HL-60 (cell line): ENCODE measurements at regions not wholly inside any gene's neighbourhood (a gene's known extent, or its start where the extent isn't known, plus 50 kb on each side); places are given as distances from the start of the nearest gene placed in this dataset.

Source experiments
- DNase-seq, 2 experiments: peaks; one replicate each; pipeline ENCODE4 v3.0.0-alpha.2; 2010 to 2020; ENCODE audit warnings: low read depth in 1 of 2, low spot score in 1 of 2
- H3K27ac ChIP-seq: fragments of 250-450 bp; sonication (Bioruptor Pico); replicated peaks from 2 replicates; pipeline ENCODE4 v1.5.1; 2020; ENCODE audit warnings: mild to moderate bottlenecking, moderate library complexity
- H3K27me3 ChIP-seq: fragments of 250-450 bp; sonication (Bioruptor Pico); 2 replicates; pipeline ENCODE4 v1.5.1; 2021; ENCODE audit warnings: mild to moderate bottlenecking, moderate library complexity; ENCODE audit not compliant: insufficient read depth, poor library complexity, severe bottlenecking
- H3K4me3 ChIP-seq: replicated peaks from 2 replicates; pipeline ENCODE4 v1.5.1; 2011; ENCODE audit warnings: mild to moderate bottlenecking, control low read depth, low read length; ENCODE audit not compliant: insufficient read depth
- GABPA ChIP-seq: IDR thresholded peaks from 2 replicates; pipeline ENCODE4 v1.6.1; 2012; ENCODE audit warnings: low read depth
- POLR2AphosphoS5 ChIP-seq: IDR thresholded peaks from 2 replicates; pipeline ENCODE4 v1.6.1; 2012; ENCODE audit warnings: low read depth
- SPI1 ChIP-seq: IDR thresholded peaks from 2 replicates; pipeline ENCODE4 v1.6.1; 2012; ENCODE audit warnings: low read depth, mild to moderate bottlenecking, borderline replicate concordance
- TF ChIP-seq, protein P1 (sequence below): IDR thresholded peaks from 2 replicates; pipeline ENCODE4 v1.6.1; 2012; ENCODE audit warnings: low read depth; ENCODE audit not compliant: insufficient replicate concordance
- TF ChIP-seq, protein P2 (sequence below): IDR thresholded peaks from one replicate; pipeline ENCODE4 v1.5.1; 2011; ENCODE audit warnings: low read length, control low read depth, inconsistent platforms; ENCODE audit not compliant: insufficient read depth

DNA sequence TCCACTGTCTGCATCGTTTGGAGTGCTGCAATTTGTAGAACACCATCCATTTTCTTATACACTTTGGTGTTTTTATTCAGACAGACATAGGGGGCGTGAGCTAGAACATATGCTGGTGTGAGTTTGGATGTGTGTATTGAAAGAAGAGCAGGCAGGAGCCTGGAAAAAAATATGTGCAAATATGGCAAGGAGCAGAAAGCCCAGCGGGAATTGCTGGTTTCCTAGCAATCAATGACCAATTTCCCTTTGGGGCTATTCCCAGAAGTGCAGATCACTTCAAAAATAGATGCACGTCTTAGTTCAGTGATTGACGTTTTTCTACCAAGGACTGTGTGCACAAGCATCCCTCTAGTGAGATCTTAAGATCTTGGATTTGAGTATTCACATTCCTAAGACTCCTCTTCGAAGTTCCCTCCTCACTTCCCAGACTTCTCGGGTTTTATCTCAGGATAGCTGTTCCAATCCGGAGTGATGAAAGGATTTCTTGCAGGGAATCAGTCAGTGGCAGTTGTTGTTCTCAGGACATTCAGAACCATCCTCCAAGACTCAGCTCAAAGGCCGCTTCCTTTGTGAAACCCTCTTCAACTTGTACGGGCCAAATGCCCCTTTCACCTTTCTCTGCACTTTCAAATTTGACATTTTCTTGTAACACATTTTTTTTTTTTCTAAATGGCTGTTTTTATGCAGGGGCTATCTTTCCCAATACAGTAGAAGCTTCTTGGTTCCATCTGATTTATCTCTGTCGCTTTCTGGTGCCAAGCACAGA is 268.7 kb upstream of the ASIC2 start:
- H3K4me3 ChIP-seq = no peak overlapping the region
- TF ChIP-seq SPI1 = no peak
- TF ChIP-seq POLR2AphosphoS5 = no peak
- TF ChIP-seq, protein P1, sequence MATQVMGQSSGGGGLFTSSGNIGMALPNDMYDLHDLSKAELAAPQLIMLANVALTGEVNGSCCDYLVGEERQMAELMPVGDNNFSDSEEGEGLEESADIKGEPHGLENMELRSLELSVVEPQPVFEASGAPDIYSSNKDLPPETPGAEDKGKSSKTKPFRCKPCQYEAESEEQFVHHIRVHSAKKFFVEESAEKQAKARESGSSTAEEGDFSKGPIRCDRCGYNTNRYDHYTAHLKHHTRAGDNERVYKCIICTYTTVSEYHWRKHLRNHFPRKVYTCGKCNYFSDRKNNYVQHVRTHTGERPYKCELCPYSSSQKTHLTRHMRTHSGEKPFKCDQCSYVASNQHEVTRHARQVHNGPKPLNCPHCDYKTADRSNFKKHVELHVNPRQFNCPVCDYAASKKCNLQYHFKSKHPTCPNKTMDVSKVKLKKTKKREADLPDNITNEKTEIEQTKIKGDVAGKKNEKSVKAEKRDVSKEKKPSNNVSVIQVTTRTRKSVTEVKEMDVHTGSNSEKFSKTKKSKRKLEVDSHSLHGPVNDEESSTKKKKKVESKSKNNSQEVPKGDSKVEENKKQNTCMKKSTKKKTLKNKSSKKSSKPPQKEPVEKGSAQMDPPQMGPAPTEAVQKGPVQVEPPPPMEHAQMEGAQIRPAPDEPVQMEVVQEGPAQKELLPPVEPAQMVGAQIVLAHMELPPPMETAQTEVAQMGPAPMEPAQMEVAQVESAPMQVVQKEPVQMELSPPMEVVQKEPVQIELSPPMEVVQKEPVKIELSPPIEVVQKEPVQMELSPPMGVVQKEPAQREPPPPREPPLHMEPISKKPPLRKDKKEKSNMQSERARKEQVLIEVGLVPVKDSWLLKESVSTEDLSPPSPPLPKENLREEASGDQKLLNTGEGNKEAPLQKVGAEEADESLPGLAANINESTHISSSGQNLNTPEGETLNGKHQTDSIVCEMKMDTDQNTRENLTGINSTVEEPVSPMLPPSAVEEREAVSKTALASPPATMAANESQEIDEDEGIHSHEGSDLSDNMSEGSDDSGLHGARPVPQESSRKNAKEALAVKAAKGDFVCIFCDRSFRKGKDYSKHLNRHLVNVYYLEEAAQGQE = no peak
- TF ChIP-seq, protein P2, sequence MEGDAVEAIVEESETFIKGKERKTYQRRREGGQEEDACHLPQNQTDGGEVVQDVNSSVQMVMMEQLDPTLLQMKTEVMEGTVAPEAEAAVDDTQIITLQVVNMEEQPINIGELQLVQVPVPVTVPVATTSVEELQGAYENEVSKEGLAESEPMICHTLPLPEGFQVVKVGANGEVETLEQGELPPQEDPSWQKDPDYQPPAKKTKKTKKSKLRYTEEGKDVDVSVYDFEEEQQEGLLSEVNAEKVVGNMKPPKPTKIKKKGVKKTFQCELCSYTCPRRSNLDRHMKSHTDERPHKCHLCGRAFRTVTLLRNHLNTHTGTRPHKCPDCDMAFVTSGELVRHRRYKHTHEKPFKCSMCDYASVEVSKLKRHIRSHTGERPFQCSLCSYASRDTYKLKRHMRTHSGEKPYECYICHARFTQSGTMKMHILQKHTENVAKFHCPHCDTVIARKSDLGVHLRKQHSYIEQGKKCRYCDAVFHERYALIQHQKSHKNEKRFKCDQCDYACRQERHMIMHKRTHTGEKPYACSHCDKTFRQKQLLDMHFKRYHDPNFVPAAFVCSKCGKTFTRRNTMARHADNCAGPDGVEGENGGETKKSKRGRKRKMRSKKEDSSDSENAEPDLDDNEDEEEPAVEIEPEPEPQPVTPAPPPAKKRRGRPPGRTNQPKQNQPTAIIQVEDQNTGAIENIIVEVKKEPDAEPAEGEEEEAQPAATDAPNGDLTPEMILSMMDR = no peak
- TF ChIP-seq GABPA = no peak
- no peak for DNase-seq

DNA sequence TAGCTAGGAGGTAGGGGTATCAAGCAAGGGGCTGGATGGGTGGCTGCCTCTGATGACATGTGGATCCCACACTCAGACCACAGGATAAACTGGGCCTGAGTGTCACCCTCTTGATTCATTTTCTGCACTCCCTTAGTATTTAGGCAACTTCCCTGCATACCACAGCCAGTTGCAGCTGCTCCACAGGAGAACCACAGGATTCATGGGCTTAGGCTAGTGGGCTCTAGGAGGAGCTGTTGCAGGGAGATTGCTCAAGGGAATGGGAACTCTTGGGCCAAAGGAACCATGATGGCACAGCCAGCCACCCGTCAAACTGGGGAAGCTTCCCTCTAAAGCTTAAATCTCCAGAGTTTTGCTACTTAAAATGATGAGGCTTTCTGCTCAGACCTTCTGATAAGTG is 269.7 kb upstream of the ASIC2 start:
- no peak for DNase-seq
- Histone ChIP-seq H3K4me3 (no peak overlapping the region), H3K27ac (no peak overlapping the region), H3K27me3 (peaks cover 3% of the 10 kb centered on the region)
- TF ChIP-seq, protein P2 = no peak
- TF ChIP-seq GABPA (no peak), POLR2AphosphoS5 (no peak), SPI1 (no peak)
- TF ChIP-seq, protein P1 = no peak

More for the DNA sequence above, 268.7 kb upstream of the ASIC2 start:
- H3K27ac ChIP-seq = no peak overlapping the region
- peaks cover 3% of the 10 kb centered on the region for H3K27me3 ChIP-seq

DNA sequence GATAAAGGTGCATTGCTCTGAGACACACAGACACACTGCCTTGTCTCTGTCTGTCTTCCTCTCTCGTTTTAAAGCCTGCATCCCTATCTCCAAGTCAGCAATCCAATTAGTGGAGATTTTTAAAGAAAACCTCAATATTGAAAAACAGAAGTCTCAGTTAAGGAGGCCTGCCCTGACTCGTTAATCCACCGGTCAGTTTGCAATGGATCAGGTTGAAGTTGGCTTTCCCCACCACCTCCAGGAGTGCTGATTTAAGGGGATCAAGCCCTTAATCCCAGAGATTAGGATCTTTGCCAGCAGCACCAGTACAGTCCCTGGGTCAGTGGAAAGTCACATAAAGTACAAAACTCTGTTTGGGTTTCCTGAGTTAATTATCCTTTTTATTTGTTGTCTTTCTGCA is 271.1 kb upstream of the ASIC2 start:
- TF ChIP-seq POLR2AphosphoS5 = no peak
- TF ChIP-seq, protein P1 = no peak
- TF ChIP-seq, protein P2 = no peak
- TF ChIP-seq GABPA = no peak
- TF ChIP-seq SPI1 = no peak
- Histone ChIP-seq H3K27ac (no peak overlapping the region), H3K4me3 (no peak overlapping the region), H3K27me3 (peaks cover 3% of the 10 kb centered on the region)
- DNase-seq = no peak
